ENCODE measurements at regions not wholly inside any gene's neighbourhood (a gene's known extent, or its start where the extent isn't known, plus 50 kb on each side); places are given as distances from the start of the nearest gene placed in this dataset.

DNA sequence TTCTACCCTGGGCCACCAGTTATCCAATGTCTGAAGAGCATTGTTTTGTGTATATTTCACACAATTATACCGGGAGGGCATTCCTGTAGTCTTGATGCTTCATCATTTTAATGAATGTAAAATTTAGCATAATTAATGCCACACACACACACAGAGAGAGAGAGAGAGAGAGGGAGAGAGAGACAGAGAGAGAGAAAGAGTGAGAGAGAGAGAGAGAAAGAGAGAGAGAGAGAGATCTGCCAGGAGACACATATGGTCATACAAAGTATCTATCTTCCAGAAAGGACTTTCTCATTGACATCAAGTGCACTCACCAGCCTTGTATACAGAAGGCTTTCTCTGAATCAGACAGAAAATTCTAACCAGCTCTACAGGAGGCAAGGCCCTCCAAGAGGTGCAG lies 72.3 kb downstream of the KLF6 start:
- TF ChIP-seq, protein P1, sequence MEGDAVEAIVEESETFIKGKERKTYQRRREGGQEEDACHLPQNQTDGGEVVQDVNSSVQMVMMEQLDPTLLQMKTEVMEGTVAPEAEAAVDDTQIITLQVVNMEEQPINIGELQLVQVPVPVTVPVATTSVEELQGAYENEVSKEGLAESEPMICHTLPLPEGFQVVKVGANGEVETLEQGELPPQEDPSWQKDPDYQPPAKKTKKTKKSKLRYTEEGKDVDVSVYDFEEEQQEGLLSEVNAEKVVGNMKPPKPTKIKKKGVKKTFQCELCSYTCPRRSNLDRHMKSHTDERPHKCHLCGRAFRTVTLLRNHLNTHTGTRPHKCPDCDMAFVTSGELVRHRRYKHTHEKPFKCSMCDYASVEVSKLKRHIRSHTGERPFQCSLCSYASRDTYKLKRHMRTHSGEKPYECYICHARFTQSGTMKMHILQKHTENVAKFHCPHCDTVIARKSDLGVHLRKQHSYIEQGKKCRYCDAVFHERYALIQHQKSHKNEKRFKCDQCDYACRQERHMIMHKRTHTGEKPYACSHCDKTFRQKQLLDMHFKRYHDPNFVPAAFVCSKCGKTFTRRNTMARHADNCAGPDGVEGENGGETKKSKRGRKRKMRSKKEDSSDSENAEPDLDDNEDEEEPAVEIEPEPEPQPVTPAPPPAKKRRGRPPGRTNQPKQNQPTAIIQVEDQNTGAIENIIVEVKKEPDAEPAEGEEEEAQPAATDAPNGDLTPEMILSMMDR (IDR thresholded peaks at IDR 0.05): no peak
- Histone ChIP-seq H3K27ac (no peak overlapping the region), H3K4me3 (no peak overlapping the region)
- no peak for DNase-seq (ENCODE audit: low spot score)

DNA sequence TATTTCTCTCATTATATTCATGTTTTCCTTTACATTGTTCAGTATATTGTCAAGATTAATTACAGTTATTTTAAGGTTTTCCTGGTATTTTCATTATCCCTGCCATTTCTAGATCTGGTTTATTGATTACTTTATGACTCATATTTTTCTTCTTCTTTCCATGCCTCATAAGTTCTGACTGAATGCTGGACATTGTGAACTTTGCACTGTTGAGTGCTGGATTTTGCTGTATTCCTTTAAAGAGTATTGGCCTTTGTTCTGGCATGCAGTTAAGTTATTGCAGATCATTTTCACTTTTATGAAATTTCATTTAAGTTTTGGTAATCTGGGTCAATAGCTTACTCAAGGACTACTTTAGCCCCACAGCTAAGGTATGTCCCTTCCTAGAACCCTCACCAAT lies 73.1 kb downstream of the KLF6 start:
- no peak for DNase-seq (ENCODE audit: low spot score)
- TF ChIP-seq, protein P1 (IDR thresholded peaks at IDR 0.05): no peak
- Histone ChIP-seq H3K27ac (no peak overlapping the region), H3K4me3 (no peak overlapping the region)

DNA sequence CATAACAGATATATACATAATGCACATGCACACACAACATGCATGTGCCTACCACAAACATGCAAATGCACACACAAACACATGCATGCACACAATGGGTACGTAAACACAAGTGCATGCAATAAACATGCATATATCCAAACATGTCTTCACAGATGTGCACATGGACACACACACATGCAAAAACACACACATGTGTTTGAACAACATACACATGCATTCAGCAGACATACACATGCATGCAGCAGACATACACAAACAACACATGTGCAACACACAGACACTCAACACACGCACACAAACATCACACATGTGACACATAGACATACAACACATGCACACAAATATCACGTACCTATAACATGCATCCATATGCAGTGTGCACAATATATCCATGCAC lies 74.2 kb downstream of the KLF6 start:
- H3K4me3 ChIP-seq: no peak overlapping the region
- TF ChIP-seq, protein P1 (IDR thresholded peaks at IDR 0.05): no peak
- DNase-seq (ENCODE audit: low spot score): no peak

DNA sequence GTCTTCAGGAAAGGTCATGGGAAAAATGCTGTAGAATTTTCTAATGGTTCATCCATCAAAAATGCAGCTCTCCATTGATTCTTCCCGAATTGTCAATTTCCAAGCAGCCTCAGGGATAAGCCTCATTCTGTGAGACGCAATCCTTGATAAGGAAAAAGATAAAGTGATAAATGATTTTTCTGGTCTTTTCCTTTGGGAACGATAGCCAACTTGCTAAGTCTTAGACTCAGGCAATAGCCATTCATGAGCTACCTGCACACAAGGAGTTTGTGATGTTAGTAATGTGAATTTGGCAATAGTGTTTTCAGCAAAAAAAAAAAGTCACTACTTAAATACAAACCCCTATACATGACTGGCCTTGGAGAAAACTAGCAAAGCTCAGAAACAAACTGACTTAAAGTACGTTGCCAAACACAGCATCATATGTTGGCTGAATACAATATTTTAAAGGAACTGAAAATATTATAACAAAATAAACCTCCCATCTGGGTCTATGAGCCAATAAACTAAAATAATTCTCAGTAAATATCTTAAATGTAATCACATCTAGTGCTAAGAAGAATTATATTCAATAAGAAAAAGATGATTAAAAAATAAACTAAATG lies 75.5 kb downstream of the KLF6 start:
- no peak overlapping the region for H3K27ac ChIP-seq
- H3K4me3 ChIP-seq: no peak overlapping the region
- TF ChIP-seq, protein P1 (IDR thresholded peaks at IDR 0.05): no peak
- no peak for DNase-seq (ENCODE audit: low spot score)

More for the DNA sequence above, 74.2 kb downstream of the KLF6 start:
- no peak overlapping the region for H3K27ac ChIP-seq

DNA sequence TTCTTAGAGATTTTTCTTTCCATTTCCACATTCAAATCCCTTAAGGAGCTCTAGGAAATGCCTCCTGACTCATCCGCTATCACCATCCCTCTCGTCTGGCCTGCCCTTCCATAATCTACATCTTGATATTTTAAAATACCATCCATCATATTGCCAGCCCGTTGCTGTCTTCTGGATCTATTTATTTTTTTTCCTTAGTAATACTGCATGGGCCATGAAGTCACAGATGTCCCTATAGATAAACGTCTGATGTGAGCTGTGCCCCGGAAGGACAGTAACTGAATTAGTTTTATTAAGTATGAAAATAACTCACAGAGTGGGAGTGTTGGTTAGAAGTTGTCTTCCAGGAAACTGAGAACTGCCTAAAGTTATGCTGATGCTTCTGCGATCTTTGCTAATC lies 76.2 kb downstream of the KLF6 start:
- TF ChIP-seq, protein P1 (IDR thresholded peaks at IDR 0.05): no peak
- Histone ChIP-seq H3K4me3 (no peak overlapping the region), H3K27ac (no peak overlapping the region)
- DNase-seq (ENCODE audit: low spot score): no peak

DNA sequence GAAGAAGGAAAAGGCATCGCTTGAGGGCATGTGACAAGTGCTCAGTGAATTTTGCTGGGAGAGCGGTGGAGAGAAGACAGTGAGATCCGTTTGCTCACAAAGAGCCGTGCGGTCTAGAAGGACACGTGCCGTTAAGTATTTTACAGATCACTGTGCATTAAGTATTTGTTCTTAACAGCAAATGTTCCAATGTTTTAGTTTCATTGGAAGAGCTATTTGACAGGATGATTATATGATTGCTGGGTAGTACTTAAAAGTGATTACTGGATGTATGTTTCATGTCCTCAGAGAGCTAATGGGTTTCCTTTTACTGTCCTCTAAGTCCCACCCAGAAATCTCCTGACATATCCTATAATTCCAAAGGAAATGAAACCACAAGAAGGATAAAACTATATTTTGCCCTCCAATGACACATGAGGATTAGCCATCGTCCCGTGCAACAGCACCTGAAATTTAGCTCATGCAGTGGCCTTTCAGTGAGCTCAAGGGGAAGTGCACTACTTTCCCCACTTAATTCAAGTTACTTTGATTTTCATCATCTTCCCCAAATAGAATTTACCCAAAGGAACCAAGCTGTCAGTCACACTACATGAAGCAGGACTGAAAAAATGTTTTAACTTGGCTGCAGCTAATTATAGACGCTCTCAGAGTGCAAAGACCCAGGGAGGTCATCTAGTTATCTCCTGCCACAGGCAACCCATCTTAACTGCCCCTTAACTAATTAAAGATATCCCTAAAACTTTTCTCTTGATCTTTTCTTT lies 80.3 kb downstream of the KLF6 start:
- no peak overlapping the region for H3K27ac ChIP-seq
- TF ChIP-seq, protein P1 (IDR thresholded peaks at IDR 0.05): no peak
- DNase-seq (ENCODE audit: low spot score): no peak
- H3K4me3 ChIP-seq: no peak overlapping the region

DNA sequence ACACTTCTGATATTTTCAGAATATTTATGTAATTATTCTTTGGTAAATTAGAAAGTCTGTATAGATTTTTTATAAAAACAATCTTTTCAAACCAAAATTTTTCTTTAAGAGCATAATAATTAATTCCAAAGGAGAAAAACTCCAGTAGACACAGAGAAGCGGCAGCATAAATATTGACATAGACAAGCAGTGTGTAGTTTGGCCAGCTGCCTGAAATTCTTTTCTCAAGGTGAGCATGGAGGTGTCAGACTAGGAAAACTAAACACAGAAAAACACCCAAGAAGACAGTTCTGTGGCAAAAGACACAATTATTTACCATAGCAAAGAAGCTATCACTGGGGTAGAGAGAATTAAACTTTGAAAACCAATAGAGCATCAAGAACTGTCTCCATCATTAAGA lies 82.4 kb downstream of the KLF6 start:
- H3K27ac ChIP-seq: no peak overlapping the region
- TF ChIP-seq, protein P1 (IDR thresholded peaks at IDR 0.05): no peak
- H3K4me3 ChIP-seq: no peak overlapping the region
- no peak for DNase-seq (ENCODE audit: low spot score)
